ENCODE measurements at regions not wholly inside any gene's neighbourhood (a gene's known extent, or its start where the extent isn't known, plus 50 kb on each side); places are given as distances from the start of the nearest gene placed in this dataset.

DNA sequence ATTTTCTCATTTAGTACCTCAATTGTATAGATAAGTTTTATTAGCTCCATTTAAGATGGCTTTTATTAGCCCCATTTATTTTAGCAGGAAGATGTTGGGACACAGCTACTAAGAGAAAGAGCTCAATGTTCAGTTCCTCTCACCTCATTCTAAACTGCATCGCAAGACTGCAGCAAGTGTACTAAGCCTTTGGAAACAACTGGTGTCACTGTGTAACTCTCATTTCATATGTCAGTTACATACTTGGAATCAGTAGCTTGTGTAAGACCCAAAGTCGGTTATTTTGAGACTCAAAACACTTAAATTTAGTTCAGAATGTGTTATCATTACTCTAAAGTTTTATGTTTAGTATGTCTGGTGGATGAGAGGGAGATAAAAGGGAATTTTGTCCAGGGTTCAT, 482.9 kb downstream of the BMP2 start (continued):
- TF ChIP-seq, protein P1, sequence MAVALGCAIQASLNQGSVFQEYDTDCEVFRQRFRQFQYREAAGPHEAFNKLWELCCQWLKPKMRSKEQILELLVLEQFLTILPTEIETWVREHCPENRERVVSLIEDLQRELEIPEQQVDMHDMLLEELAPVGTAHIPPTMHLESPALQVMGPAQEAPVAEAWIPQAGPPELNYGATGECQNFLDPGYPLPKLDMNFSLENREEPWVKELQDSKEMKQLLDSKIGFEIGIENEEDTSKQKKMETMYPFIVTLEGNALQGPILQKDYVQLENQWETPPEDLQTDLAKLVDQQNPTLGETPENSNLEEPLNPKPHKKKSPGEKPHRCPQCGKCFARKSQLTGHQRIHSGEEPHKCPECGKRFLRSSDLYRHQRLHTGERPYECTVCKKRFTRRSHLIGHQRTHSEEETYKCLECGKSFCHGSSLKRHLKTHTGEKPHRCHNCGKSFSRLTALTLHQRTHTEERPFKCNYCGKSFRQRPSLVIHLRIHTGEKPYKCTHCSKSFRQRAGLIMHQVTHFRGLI (tag by site-specific recombination; IDR thresholded peaks at IDR 0.05): no peak
- TF ChIP-seq ZNF654 (tag by site-specific recombination; IDR thresholded peaks at IDR 0.05; ENCODE audit: low read depth) (no peak), ZNF175 (tag by site-specific recombination; IDR thresholded peaks at IDR 0.05) (no peak), ZSCAN23 (tag by site-specific recombination; IDR thresholded peaks at IDR 0.05) (no peak)

DNA sequence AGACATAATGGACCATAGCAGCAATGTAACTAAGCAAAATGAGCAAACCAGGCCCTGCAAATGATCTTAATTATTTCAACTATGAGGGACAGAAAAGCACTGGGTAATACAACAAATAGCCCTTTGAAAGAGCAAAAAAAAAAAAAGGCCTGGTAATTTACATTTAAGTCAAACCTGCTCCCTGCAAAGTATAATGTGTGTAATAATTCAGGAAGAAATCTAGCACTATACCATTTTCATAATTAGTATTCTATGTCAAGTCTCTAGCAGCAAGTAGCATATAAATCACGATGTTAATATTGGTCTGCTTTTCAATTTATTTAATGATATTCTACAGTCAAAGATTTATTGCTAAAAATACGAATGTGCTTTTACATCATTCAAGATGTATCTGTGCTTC, 489.6 kb downstream of the BMP2 start:
- ChIA-PET CTCF (interaction anchor here (0.6 kb wide), 1 partner anchor 494 kb away, joined by 3 read pairs; no protein-coding TSS in a partner anchor), POLR2A (no interaction called here)
- H3K27ac ChIP-seq (ENCODE audit: extremely low read depth, low read depth, low read length): no peak overlapping the region
- no peaks in the 10 kb centered on the region for H3K4me1 ChIP-seq (ENCODE audit: control insufficient read depth, insufficient read depth, low read length)
- TF ChIP-seq, protein P2, sequence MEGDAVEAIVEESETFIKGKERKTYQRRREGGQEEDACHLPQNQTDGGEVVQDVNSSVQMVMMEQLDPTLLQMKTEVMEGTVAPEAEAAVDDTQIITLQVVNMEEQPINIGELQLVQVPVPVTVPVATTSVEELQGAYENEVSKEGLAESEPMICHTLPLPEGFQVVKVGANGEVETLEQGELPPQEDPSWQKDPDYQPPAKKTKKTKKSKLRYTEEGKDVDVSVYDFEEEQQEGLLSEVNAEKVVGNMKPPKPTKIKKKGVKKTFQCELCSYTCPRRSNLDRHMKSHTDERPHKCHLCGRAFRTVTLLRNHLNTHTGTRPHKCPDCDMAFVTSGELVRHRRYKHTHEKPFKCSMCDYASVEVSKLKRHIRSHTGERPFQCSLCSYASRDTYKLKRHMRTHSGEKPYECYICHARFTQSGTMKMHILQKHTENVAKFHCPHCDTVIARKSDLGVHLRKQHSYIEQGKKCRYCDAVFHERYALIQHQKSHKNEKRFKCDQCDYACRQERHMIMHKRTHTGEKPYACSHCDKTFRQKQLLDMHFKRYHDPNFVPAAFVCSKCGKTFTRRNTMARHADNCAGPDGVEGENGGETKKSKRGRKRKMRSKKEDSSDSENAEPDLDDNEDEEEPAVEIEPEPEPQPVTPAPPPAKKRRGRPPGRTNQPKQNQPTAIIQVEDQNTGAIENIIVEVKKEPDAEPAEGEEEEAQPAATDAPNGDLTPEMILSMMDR (tag by site-specific recombination; IDR thresholded peaks at IDR 0.05): no peak
- TF ChIP-seq ZBTB7A (tag by site-specific recombination; IDR thresholded peaks at IDR 0.05; ENCODE audit: low read depth) (no peak), GFI1B (tag by site-specific recombination; IDR thresholded peaks at IDR 0.05) (no peak), ZNF501 (tag by site-specific recombination; IDR thresholded peaks at IDR 0.05) (no peak), ZNF426 (tag by site-specific recombination; IDR thresholded peaks at IDR 0.05) (no peak), ZNF214 (tag by site-specific recombination; IDR thresholded peaks at IDR 0.05; ENCODE audit: borderline replicate concordance) (no peak), ZSCAN30 (tag by site-specific recombination; IDR thresholded peaks at IDR 0.05) (no peak), HOXC10 (CRISPR knock-in tag; IDR thresholded peaks at IDR 0.05) (no peak), YY1 (tag by site-specific recombination; IDR thresholded peaks at IDR 0.05) (no peak), YY2 (tag by site-specific recombination; IDR thresholded peaks at IDR 0.05) (no peak), ZBTB8A (tag by site-specific recombination; IDR thresholded peaks at IDR 0.05) (no peak), SP2 (tag by site-specific recombination; IDR thresholded peaks at IDR 0.05) (no peak), ZNF585B (tag by site-specific recombination; IDR thresholded peaks at IDR 0.05) (no peak), ZNF114 (tag by site-specific recombination; IDR thresholded peaks at IDR 0.05) (no peak), GLIS1 (tag by site-specific recombination; IDR thresholded peaks at IDR 0.05) (no peak)
- TF ChIP-seq, protein P3, sequence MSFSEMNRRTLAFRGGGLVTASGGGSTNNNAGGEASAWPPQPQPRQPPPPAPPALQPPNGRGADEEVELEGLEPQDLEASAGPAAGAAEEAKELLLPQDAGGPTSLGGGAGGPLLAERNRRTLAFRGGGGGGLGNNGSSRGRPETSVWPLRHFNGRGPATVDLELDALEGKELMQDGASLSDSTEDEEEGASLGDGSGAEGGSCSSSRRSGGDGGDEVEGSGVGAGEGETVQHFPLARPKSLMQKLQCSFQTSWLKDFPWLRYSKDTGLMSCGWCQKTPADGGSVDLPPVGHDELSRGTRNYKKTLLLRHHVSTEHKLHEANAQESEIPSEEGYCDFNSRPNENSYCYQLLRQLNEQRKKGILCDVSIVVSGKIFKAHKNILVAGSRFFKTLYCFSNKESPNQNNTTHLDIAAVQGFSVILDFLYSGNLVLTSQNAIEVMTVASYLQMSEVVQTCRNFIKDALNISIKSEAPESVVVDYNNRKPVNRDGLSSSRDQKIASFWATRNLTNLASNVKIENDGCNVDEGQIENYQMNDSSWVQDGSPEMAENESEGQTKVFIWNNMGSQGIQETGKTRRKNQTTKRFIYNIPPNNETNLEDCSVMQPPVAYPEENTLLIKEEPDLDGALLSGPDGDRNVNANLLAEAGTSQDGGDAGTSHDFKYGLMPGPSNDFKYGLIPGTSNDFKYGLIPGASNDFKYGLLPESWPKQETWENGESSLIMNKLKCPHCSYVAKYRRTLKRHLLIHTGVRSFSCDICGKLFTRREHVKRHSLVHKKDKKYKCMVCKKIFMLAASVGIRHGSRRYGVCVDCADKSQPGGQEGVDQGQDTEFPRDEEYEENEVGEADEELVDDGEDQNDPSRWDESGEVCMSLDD (tag by site-specific recombination; IDR thresholded peaks at IDR 0.05): no peak
- TF ChIP-seq, protein P4, sequence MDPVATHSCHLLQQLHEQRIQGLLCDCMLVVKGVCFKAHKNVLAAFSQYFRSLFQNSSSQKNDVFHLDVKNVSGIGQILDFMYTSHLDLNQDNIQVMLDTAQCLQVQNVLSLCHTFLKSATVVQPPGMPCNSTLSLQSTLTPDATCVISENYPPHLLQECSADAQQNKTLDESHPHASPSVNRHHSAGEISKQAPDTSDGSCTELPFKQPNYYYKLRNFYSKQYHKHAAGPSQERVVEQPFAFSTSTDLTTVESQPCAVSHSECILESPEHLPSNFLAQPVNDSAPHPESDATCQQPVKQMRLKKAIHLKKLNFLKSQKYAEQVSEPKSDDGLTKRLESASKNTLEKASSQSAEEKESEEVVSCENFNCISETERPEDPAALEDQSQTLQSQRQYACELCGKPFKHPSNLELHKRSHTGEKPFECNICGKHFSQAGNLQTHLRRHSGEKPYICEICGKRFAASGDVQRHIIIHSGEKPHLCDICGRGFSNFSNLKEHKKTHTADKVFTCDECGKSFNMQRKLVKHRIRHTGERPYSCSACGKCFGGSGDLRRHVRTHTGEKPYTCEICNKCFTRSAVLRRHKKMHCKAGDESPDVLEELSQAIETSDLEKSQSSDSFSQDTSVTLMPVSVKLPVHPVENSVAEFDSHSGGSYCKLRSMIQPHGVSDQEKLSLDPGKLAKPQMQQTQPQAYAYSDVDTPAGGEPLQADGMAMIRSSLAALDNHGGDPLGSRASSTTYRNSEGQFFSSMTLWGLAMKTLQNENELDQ (tag by site-specific recombination; IDR thresholded peaks at IDR 0.05; ENCODE audit: low read depth): no peak
- TF ChIP-seq, protein P5, sequence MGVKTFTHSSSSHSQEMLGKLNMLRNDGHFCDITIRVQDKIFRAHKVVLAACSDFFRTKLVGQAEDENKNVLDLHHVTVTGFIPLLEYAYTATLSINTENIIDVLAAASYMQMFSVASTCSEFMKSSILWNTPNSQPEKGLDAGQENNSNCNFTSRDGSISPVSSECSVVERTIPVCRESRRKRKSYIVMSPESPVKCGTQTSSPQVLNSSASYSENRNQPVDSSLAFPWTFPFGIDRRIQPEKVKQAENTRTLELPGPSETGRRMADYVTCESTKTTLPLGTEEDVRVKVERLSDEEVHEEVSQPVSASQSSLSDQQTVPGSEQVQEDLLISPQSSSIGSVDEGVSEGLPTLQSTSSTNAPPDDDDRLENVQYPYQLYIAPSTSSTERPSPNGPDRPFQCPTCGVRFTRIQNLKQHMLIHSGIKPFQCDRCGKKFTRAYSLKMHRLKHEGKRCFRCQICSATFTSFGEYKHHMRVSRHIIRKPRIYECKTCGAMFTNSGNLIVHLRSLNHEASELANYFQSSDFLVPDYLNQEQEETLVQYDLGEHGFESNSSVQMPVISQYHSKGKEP (tag by site-specific recombination; IDR thresholded peaks at IDR 0.05): no peak
- TF ChIP-seq, protein P6, sequence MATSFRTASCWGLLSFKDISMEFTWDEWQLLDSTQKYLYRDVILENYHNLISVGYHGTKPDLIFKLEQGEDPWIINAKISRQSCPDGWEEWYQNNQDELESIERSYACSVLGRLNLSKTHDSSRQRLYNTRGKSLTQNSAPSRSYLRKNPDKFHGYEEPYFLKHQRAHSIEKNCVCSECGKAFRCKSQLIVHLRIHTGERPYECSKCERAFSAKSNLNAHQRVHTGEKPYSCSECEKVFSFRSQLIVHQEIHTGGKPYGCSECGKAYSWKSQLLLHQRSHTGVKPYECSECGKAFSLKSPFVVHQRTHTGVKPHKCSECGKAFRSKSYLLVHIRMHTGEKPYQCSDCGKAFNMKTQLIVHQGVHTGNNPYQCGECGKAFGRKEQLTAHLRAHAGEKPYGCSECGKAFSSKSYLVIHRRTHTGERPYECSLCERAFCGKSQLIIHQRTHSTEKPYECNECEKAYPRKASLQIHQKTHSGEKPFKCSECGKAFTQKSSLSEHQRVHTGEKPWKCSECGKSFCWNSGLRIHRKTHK (tag by site-specific recombination; IDR thresholded peaks at IDR 0.05): no peak
- TF ChIP-seq, protein P7, sequence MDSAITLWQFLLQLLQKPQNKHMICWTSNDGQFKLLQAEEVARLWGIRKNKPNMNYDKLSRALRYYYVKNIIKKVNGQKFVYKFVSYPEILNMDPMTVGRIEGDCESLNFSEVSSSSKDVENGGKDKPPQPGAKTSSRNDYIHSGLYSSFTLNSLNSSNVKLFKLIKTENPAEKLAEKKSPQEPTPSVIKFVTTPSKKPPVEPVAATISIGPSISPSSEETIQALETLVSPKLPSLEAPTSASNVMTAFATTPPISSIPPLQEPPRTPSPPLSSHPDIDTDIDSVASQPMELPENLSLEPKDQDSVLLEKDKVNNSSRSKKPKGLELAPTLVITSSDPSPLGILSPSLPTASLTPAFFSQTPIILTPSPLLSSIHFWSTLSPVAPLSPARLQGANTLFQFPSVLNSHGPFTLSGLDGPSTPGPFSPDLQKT (IDR thresholded peaks at IDR 0.05; ENCODE audit: borderline replicate concordance, low read depth, low read length): no peak
- H3K9me3 ChIP-seq (ENCODE audit: control insufficient read depth, insufficient read depth, low read depth, low read length): no peaks in the 10 kb centered on the region
- H3K36me3 ChIP-seq (ENCODE audit: control insufficient read depth in 2 of 2, insufficient read depth in 1 of 2, low read length in 2 of 2): no peaks in the 10 kb centered on the region
- H3K4me3 ChIP-seq (ENCODE audit: low read depth, low read length): no peak overlapping the region
